ENCODE measurements at regions not wholly inside any gene's neighbourhood (a gene's known extent, or its start where the extent isn't known, plus 50 kb on each side); places are given as distances from the start of the nearest gene placed in this dataset.
"Not testable (repeated sequence)": the region's sequence is repeated elsewhere in the genome, so short reads cannot be mapped to it uniquely, and the experiment has no call there.

- DNase-seq (ENCODE audit: low read depth in 2 of 2), result no peak
Observed at GRCh38 chr21:15203740-15204139, 138.9 kb upstream of the NRIP1 start.

GRCh38 chr21:15204140-15204969 lies 139.6 kb upstream of the NRIP1 start:
- DNase-seq (ENCODE audit: low read depth in 2 of 2), result no peak

GRCh38 chr21:15204970-15205286 lies 140.1 kb upstream of the NRIP1 start:
- DNase-seq (ENCODE audit: low read depth in 2 of 2), result no peak

- no peak for DNase-seq (ENCODE audit: low read depth in 2 of 2)
Observed at GRCh38 chr21:15206514-15206913, 141.7 kb upstream of the NRIP1 start.

- DNase-seq (ENCODE audit: low read depth in 2 of 2), result no peak
Observed at GRCh38 chr21:15207231-15207630, 142.4 kb upstream of the NRIP1 start.

GRCh38 chr21:15207635-15208370 lies 143.0 kb upstream of the NRIP1 start:
- DNase-seq (ENCODE audit: low read depth in 2 of 2), result no peak

- no peak for DNase-seq (ENCODE audit: low read depth in 2 of 2)
Observed at GRCh38 chr21:15208786-15209185, 144.0 kb upstream of the NRIP1 start.

- no peak for DNase-seq (ENCODE audit: low read depth in 2 of 2)
Observed at GRCh38 chr21:15209224-15209623, 144.4 kb upstream of the NRIP1 start.

- no peak for DNase-seq (ENCODE audit: low read depth in 2 of 2)
Observed at GRCh38 chr21:15210235-15210678, 145.5 kb upstream of the NRIP1 start.

- DNase-seq (ENCODE audit: low read depth in 2 of 2), result no peak
Observed at GRCh38 chr21:15211491-15212133, 146.8 kb upstream of the NRIP1 start.

- no peak for DNase-seq (ENCODE audit: low read depth in 2 of 2)
Observed at GRCh38 chr21:15212206-15212605, 147.4 kb upstream of the NRIP1 start.

- DNase-seq (ENCODE audit: low read depth in 2 of 2), result not testable (repeated sequence)
Observed at GRCh38 chr21:15218476-15218875, 153.7 kb upstream of the NRIP1 start.

- DNase-seq (ENCODE audit: low read depth in 2 of 2), result no peak
Observed at GRCh38 chr21:15219039-15219438, 154.2 kb upstream of the NRIP1 start.

GRCh38 chr21:15219894-15220293 lies 155.1 kb upstream of the NRIP1 start:
- no peak for DNase-seq (ENCODE audit: low read depth in 2 of 2)

- DNase-seq (ENCODE audit: low read depth in 2 of 2), result no peak
Observed at GRCh38 chr21:15221799-15222386, 157.1 kb upstream of the NRIP1 start.

GRCh38 chr21:15222707-15223106 lies 157.9 kb upstream of the NRIP1 start:
- no peak for DNase-seq (ENCODE audit: low read depth in 2 of 2)

- no peak for DNase-seq (ENCODE audit: low read depth in 2 of 2)
Observed at GRCh38 chr21:15224346-15225086, 159.7 kb upstream of the NRIP1 start.

GRCh38 chr21:15227919-15228318 lies 163.1 kb upstream of the NRIP1 start:
- no peak for DNase-seq (ENCODE audit: low read depth in 2 of 2)

- DNase-seq (ENCODE audit: low read depth in 2 of 2), result no peak
Observed at GRCh38 chr21:15229390-15229789, 164.6 kb upstream of the NRIP1 start.

- no peak for DNase-seq (ENCODE audit: low read depth in 2 of 2)
Observed at GRCh38 chr21:15233611-15234010, 168.8 kb upstream of the NRIP1 start.

- DNase-seq (ENCODE audit: low read depth in 2 of 2), result no peak
Observed at GRCh38 chr21:15236111-15236510, 171.3 kb upstream of the NRIP1 start.

All from dermis microvascular lymphatic vessel endothelial cell (primary cell).